ENCODE measurements at regions not wholly inside any gene's neighbourhood (a gene's known extent, or its start where the extent isn't known, plus 50 kb on each side); places are given as distances from the start of the nearest gene placed in this dataset.
"Not testable (repeated sequence)": the region's sequence is repeated elsewhere in the genome, so short reads cannot be mapped to it uniquely, and the experiment has no call there.

GRCh38 chr6:81228912-81229555, 523.4 kb downstream of the TENT5A start:
- DNase-seq: no peak

- no peak for DNase-seq
Measured at GRCh38 chr6:81226957-81227356, 525.5 kb downstream of the TENT5A start.

- no peak for DNase-seq
Measured at GRCh38 chr6:81216668-81217067, 535.8 kb downstream of the TENT5A start.

GRCh38 chr6:81215092-81215432, 537.4 kb downstream of the TENT5A start:
- DNase-seq: no peak

GRCh38 chr6:81214414-81215091, 537.9 kb downstream of the TENT5A start:
- DNase-seq: no peak

- no peak for DNase-seq
Measured at GRCh38 chr6:81204731-81205130, 547.8 kb downstream of the TENT5A start.

- no peak for DNase-seq
Measured at GRCh38 chr6:81194374-81194773, 558.1 kb downstream of the TENT5A start.

GRCh38 chr6:81172056-81172740, 580.3 kb downstream of the TENT5A start:
- no peak for DNase-seq

GRCh38 chr6:81169166-81169565, 583.3 kb downstream of the TENT5A start:
- no peak for DNase-seq

- no peak for DNase-seq
Measured at GRCh38 chr6:81166770-81167169, 585.7 kb downstream of the TENT5A start.

- no peak for DNase-seq
Measured at GRCh38 chr6:81158956-81159355, 593.5 kb downstream of the TENT5A start.

- no peak for DNase-seq
Measured at GRCh38 chr6:81148751-81149150, 603.7 kb downstream of the TENT5A start.

- no peak for DNase-seq
Measured at GRCh38 chr6:81145506-81145905, 607.0 kb downstream of the TENT5A start.

- no peak for DNase-seq
Measured at GRCh38 chr6:81144346-81144745, 608.1 kb downstream of the TENT5A start.

GRCh38 chr6:81138236-81138635, 614.2 kb downstream of the TENT5A start:
- DNase-seq: no peak

- DNase-seq: no peak
Measured at GRCh38 chr6:81130969-81131368, 621.5 kb downstream of the TENT5A start.

GRCh38 chr6:81130061-81130460, 622.4 kb downstream of the TENT5A start:
- DNase-seq: no peak

- DNase-seq: no peak
Measured at GRCh38 chr6:81128671-81129070, 623.8 kb downstream of the TENT5A start.

GRCh38 chr6:81126150-81126549, 626.3 kb downstream of the TENT5A start:
- DNase-seq: no peak

- no peak for DNase-seq
Measured at GRCh38 chr6:81120280-81120679, 632.2 kb downstream of the TENT5A start.

GRCh38 chr6:81105998-81106397, 646.5 kb downstream of the TENT5A start:
- DNase-seq: no peak

- DNase-seq: no peak
Measured at GRCh38 chr6:81098109-81098814, 654.2 kb downstream of the TENT5A start.

GRCh38 chr6:81096464-81096863, 656.0 kb downstream of the TENT5A start:
- DNase-seq: not testable (repeated sequence)

GRCh38 chr6:81093051-81093450, 659.4 kb downstream of the TENT5A start:
- DNase-seq: no peak
